UCSD-AML1 (cell line): ENCODE measurements at regions not wholly inside any gene's neighbourhood (a gene's known extent, or its start where the extent isn't known, plus 50 kb on each side); places are given as distances from the start of the nearest gene placed in this dataset.

Source experiments
- DNase-seq: peaks from one replicate; lab custom pipeline; 2025; ENCODE audit not compliant: unreplicated experiment; lab: John Stamatoyannopoulos, UW

DNA sequence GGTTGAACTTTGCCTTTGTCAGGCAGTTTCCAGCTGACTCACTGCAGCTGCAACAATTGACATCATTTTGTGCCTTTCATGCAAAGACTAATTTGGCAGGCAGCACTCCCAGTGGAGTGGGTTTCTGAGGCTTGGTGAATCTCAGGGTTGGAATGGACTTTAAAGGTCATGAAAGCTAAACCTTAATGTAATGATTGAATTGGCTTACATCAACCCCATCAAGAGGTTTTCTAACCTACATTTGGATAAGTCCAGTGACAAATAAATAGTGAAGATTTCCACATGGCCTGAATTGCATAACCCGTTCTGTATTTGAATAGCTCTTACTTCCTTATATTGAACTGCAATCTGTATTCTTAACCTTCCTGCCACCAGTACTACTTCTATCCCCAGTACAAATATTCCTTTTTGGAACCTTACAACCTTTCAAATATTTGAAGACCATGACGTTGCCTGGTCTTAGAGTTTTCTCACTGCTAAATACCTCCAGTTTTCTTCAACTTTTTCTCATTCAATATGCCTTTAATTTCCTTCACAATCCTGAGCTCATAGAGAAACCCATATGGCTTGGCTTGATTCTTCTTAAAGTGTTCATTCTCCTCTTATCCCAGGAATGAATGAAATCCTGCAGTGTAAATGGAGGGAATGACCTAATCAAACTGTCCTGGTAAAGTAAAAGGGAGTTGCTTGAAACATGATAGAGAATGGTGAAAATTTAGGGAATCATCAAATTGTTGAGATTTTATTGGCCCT is 168.1 kb upstream of the NOVA1 start:
- DNase-seq: no peak

DNA sequence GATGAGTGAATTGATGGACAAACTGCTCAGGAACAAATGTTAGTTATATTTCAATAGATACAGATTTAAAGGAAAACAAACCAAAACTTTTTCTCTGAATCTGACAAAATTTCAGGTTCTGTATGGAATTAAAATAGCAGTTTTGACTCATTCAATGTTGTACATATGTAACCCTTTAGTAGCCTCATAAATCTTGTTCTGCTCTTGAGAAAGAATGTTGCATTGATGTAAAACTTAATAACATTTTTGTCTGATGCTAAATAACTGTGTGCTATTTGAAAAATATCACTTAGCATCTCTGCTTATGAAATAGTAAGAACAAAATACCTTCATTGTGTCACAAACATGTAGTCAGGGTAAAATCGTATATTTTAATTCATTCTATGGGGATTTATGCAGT is 168.9 kb upstream of the NOVA1 start:
- DNase-seq: no peak

DNA sequence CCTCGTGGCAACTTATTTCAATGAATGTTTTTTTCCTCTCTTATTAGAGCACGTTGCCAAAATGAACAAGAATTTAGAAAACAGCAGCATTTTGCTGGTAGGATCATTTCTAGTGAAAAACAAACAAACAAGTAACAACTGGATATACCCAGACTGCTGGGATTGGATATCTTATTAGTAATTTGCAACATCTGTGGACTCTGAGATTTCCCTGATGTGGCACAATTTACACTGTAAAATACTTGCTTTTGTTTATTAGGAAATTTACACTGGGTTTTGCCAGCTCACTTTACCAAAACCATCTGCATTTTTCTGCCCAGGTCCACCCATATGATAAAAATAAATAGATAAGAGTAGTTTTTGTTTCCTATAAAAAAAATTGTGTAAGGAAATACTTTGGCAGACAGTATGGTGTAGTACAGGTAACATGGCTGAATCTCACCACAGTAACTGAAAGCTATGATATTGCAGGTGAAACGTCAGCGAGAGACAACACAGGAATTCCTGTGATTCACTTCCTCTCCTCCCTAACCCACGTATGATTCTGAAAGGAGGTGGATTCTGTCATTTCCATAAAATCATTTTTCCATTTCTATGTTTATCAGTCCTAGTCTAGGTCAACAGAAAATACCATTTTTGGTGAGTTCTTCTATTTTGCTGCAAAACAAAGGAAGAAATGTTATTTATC is 176.2 kb upstream of the NOVA1 start:
- DNase-seq: no peak

DNA sequence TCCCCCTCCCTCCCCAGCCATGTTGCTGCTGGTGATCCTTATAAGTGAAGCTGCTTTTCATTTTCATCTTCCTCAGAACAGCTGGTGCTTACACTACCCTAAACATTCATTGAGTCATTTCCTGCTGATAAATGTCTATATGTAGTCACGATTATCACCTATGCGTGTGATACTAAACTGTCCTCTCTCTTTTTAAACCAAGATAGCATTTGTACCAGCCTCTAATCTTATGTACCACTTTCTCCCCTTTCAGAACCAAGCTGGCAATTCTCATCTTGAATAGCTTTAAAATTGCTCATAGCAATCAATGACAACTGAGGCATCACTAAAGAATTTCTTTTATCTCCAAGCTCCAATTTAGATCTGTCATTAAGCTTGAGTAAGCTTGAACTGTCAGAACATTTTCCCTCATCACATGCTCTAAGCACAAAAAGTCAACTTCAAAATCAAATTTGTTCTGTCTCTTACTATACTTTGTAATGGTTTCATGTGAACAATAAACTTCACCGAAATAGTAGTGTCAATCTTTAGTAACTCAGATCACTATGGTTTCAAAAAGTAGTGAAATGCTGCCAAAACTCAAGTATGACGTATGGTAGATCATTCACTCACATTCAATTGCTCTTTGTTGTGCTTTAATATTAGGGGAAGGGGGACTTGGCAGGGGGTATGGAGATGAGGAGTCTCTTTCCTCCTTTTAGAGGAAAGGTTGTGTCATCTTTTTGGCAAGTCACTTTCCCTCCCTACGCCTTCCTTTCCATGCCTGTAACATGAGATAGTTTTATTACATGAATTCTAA is 178.1 kb upstream of the NOVA1 start:
- no peak for DNase-seq

DNA sequence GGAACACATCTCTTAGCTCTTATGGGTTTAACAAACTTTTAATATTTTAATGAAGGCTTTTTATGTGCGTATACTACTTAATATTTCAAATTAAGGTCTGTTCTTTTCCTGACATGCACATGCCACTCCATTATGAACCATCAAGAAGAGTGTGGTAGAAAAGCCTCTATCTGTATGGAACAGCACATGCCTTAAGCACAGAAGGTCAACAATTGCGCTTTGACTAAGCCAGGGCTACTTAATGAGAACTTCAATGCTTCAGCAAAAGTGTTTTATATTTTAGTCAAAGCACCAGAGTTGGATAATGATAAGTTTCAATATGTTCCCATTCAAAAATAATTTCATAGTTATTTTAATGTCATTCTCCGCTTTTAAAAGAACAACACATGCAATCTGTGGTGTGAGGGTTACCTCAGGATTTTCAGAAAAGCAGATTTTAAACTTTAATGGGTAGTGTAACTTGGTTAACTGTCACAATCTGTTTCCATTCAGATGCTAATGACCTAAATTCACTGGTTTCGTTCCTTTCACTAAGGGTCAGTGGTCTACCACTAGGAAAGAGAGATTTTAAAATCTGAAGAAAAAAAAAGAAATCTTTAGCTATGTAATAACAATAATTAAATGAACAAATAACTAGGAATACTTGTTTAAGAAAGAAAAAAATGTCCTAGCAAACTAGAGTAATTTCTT is 193.4 kb upstream of the NOVA1 start:
- no peak for DNase-seq

DNA sequence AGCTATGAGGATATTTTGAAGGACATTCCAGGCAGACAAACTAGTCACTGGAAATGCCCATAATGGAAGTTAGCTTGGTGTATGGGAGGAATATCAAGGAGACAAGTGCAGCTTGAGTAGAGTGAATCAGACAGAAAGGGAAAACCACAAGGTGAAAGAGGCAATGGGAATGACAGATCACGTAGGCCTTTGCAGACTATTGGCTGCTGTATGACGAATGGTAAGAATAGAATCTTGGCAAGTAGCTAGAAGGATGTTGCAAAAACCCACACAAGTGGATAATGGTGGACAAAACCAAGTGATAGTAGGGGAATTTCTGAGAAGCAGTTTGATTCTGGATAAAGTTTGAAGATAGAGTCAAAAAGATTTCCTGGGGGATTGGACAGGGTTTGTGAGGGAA is 196.9 kb upstream of the NOVA1 start:
- no peak for DNase-seq

DNA sequence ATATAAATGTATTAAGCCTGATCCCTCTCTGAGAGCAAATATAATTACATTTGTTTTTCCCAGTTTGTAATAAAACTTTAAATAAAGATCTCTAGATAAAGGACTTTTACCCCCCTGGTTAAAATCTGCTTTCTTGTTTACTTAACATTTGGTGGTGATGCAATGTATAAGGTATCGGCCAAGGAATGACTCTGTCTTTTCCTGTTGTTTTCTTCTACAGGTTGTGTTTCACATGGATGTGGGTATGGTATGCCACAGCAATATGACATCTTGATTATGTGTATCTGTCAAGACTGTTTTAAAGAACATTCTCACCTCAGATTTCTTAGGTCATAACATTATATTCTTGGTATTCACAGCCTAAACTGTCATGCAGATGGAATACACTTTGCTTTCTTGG is 210.6 kb upstream of the NOVA1 start:
- DNase-seq: no peak

DNA sequence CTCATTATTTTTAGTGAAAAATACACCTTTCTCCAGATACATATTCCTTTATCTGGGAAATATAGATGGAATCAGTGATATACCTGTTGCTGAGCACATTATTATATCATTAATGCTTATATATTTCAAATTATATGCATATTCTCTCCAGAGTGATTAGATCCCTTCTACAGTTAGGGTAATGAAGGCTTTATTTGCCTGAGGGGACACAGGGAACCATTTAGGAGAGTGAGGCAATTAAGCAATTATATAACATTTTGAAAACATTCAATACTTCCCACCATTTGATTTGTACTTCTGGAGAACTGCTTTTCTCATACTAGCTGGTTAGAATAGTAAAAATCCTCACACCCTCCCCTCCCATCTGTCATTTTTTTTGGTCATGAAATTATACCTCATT is 212.8 kb upstream of the NOVA1 start:
- DNase-seq: no peak

DNA sequence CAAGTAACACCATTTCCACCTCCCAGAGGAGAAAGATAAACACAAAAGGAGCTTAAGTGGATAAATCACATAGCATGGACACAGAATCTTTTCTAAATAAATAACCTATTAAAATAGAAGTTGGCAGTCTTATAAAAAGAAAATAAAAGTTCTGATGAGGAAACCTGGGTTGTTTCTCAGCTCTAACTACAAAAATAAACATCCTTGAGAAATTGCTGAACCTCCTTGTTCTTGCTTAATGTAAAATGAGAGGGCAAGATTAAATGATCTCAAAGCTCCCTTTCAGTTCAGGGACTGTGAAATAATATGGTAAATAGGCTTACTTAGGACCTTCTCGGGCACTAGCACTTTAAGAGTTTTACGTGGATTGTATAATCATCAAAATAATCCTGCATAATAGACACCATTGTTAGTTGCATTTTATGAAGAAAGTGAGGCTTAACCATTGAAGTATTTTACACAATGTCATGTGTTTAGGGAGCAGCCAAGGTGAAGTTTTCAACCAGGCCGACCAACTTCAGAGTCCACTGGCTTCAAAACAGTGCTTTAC is 214.0 kb upstream of the NOVA1 start:
- no peak for DNase-seq

DNA sequence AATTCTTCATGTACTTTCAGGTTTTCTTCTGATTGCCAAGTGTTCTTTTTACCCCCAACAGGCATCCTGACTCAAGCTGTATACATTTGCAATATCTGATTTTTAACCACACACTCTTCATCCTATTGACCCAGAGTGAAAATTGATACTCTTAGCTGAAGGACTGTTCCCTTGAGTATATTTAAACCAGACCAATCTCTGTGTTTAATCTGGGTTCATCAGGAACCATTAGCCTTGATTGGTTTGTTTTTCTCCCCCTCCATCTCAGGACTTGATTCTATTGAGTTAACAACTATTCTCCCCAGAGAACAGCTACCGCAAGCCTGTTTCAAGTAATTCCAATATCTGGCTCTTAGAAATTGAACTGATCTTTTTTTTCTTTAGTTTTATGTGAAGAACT is 222.3 kb upstream of the NOVA1 start:
- DNase-seq: no peak

DNA sequence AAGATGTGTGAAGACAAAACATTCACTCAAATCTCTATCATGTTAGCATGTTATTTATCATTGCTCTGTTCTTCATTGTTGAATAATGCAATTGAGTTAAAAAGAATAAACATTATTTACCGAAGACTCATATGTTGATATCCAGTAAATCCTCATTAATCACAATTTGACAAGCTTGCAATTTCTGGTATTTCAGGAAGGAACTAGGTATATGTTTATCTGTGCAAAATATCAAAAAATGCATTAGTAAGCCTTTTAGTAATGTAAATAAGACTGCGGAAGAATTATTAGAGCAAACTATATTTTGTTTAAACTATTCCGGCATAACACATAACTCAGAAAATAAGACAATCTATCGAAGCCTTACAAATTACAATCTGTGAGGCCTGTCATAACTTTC is 222.7 kb upstream of the NOVA1 start:
- no peak for DNase-seq

DNA sequence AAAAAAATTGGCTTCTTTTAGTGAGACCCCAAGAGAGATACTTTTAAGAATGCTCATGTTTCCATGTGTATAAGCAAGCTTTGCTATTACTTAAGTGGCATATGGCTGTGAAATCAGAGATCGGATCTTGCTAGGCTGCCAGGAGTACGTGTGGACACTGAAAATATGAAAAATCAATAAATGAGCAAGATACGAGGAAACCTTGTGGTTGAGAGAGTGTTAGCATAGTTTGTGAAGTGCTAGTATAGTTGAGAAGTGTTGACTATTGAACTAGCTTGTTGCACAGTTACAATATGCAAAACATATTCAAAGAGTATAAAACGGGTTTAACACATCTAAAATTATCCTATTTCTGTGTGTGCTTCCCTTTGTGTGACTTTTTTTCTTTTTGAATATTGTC is 230.9 kb upstream of the NOVA1 start:
- no peak for DNase-seq

DNA sequence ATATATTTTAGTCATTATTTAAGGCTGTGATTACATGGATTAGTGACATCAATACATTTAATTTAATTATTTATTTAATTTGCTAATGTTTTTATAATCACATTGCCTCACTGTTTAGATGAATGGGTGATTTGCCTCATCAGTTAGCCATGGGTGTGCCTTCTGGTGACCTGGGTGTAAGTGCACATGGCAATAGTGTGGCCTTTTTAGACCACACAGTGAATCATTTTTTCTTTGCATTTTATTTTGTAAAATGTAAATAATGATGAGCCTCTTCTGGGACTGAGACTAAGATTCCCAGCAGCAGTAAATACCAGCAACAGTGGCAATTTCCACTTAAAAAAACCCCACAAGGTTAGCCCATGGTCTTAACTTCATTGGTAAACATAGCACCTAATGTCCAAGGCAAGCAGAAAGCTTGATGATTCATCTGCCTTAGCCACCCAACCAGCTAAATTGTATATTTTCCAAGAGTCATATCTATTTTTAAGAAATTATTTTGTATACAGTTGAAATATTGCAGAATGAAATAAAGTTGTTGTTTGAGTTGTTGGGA is 235.9 kb upstream of the NOVA1 start:
- DNase-seq: no peak

DNA sequence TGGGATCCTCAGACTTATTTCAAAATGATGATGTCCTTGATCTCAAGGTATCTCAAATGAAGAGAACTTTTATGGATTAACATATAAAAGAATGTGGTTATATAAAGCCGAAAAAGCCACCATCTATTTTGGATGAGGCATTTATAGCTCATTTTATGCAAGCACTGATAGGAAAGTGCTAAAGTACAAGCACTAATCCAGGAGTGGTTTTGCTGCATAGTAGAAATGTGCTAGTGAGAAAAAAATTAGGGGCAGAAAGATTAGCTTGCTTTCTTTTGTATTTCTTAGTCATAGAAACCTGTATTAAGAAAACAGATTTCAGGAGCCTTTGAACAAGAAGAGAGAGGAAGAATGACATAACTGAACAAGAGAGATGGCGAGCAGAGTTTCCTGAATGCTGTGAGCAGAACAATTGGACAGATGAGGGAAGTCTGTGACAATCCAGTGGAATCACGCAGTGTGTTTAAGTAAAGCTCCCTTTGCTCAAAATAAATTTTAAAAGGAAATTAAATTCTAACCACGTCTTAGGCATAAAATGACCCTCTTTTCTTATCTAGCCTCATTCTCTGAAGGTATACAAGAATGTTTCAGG is 238.2 kb upstream of the NOVA1 start:
- DNase-seq: no peak

DNA sequence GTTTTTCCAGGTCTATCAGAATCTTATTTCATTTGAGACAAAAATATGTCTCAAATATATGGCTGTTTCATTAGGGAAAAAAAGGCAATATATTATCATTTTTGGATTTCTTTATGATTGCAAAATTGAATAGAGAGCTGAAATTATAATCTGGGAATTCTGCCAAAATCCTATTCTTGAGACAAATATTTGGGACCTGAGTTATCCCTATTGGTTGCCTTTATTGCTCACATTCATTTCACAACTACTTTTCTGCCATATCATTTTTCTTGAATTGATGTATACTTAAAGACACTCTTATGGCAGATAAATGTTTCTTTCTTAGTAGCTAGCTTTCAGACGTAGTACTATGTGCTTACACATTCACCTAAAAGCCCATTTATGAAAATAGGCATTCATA is 241.6 kb upstream of the NOVA1 start:
- DNase-seq: no peak

DNA sequence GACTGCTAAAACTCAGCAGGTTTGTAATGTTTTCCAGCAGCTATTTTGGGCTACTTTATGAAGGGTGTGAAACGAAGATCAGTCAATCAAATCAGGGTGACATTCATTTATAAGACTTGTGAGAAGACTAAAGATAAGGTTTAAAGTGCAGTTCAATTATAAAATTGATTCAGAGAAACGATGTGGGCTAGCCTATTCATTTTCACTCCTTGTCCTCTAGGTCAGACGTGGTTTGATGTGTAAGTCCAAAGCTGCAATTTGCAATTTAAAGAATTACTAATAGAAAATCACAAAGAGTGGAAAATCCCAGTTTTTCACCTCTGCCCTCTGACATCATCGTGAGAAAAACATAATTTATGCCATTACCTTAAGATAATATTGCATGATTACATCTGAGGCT is 243.5 kb upstream of the NOVA1 start:
- DNase-seq: no peak

DNA sequence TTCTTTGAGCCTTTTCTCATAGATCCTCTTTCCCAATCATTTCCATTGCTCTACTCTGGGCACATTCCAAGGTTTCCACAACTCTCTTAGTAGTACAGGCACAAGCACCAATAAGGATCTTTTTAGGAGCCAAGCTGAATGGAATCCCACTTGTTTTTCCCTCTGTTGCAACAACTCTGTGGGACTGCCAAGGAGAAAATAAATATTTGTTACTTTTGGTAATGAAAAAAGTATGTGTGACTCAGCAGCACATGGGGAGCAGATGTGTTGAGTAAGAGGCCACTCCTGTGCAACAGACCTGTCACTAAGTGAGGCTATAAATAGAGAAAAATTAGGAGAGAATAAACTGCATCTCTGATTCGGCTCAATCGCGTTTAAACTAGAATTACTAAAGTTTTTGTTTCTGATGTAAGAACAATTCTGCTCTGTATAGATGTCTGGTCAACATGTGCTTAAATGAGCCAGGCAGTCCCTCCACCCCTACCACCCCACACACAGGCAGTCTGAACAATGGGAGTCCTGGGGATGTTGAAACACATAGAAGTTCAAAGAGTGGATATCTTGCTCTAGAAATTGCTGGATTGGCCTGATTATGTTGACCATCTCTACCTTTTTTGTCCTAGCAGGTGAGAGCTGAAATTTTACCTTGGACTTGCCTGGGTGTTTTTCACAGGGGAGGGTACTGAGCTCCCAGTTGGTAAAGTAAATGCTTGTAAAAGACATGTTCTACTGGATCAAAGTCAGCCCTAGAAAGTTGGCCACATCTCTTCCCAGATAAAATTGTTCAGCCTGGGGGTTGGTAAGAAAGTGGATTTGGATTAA is 244.3 kb upstream of the NOVA1 start:
- DNase-seq: no peak

DNA sequence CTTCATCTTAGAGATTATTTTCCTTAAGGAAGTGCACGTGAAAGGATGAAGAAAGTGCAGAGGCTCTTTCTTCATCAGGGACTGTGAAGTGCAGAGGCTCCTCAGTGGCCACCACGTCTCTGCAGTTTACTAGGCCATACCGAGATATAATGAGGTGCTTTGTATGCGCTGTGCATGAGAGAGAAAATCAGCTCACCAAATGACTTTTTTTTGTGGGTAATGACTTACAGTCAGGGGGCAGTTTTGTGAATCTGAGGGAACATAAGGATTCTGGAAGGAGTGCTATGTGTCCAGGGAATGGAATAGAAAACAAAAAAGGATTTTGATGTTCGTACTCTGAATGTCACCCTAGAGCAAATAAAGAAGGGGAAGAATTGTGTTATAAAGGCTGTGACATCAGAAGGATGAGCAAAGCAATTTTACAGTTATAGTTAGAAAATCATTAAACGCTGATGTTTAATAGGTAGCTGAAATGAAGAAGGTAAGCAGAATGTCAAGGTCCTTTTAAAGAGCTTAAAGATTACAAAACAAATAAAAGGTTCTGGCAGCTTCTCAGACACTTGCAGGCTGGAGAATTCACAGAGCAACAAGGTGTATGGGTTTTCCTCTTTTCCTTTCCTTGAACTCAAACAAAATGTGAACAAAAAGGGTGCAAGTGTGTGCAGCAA is 247.5 kb upstream of the NOVA1 start:
- no peak for DNase-seq

DNA sequence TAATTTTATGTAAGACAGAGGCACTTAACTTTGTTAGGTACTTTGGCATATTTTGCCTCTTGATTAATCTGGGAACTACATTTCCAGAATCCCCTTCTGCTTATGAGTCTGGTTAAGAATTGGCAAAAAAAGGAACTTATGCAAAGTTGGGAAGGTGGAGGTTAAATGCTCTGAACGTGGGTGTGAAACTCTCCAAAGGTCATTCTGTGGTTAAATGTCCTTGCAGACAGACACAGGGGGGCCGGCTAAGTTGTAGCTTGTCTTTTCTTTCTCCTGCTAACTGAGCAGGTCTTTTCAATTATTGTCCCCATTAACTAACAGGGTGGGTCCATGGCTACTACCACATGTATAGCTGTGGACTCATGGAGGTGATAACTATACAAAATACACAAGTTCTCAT is 248.6 kb upstream of the NOVA1 start:
- no peak for DNase-seq
